GM12864 (cell line): ENCODE measurements at regions not wholly inside any gene's neighbourhood (a gene's known extent, or its start where the extent isn't known, plus 50 kb on each side); places are given as distances from the start of the nearest gene placed in this dataset.

Experiments
- DNase-seq: peaks from one replicate; pipeline ENCODE4 v3.0.0-alpha.2; 2011; ENCODE audit warnings: low read depth
- H3K4me3 ChIP-seq: 2 replicates; pipeline ENCODE4 v1.5.1; 2011; ENCODE audit warnings: mild to moderate bottlenecking, low read depth, low read length, control low read depth
- TF ChIP-seq, protein P1 (sequence below): IDR thresholded peaks from 2 replicates; pipeline ENCODE4 v1.5.1; 2011; ENCODE audit warnings: low read depth, mild to moderate bottlenecking, moderate library complexity, low read length, control low read depth, inconsistent platforms; ENCODE audit errors: missing control alignments

DNA sequence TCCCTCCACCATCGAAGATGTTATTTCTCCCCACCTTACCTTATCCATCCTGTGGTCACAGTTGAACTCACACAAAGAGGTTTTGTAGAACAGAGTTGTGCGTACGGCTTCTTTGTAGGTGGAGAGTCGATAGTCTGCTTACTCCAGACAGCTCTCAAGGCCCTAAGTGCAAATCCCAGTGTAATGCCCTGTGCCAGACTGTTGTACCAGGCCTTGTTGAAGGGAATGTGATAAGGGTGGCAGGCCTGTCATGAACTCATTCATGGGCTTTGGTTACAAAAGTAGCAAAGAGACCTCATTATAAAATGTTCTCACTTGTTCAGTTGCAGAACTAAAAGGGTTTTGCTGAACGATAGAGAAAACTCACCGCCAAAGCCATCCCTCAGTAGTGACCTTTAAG lies 288.7 kb upstream of the CADM1 start:
- TF ChIP-seq, protein P1, sequence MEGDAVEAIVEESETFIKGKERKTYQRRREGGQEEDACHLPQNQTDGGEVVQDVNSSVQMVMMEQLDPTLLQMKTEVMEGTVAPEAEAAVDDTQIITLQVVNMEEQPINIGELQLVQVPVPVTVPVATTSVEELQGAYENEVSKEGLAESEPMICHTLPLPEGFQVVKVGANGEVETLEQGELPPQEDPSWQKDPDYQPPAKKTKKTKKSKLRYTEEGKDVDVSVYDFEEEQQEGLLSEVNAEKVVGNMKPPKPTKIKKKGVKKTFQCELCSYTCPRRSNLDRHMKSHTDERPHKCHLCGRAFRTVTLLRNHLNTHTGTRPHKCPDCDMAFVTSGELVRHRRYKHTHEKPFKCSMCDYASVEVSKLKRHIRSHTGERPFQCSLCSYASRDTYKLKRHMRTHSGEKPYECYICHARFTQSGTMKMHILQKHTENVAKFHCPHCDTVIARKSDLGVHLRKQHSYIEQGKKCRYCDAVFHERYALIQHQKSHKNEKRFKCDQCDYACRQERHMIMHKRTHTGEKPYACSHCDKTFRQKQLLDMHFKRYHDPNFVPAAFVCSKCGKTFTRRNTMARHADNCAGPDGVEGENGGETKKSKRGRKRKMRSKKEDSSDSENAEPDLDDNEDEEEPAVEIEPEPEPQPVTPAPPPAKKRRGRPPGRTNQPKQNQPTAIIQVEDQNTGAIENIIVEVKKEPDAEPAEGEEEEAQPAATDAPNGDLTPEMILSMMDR = no peak
- DNase-seq = no peak
- H3K4me3 ChIP-seq = no peak overlapping the region

DNA sequence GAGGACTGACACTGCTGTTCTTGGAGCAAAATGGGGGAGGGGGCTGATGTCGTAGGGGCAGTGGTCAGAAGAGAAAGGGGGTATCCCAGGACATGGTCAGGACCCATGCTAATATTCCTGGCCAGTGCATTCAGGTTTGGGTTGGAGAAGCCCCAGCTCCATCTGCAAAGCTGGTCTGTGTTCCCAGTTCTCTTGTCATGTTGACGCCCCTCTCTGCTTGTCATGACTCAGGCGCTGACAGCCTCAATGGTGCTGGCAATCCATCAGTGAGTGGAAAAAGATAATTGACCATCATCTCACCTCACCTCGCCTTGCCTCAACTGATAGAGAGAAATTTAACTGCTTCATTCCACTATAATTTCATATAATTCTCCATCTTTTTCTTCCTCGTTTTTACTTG lies 283.1 kb upstream of the CADM1 start:
- H3K4me3 ChIP-seq = no peak overlapping the region
- TF ChIP-seq, protein P1 = no peak
- DNase-seq = no peak

DNA sequence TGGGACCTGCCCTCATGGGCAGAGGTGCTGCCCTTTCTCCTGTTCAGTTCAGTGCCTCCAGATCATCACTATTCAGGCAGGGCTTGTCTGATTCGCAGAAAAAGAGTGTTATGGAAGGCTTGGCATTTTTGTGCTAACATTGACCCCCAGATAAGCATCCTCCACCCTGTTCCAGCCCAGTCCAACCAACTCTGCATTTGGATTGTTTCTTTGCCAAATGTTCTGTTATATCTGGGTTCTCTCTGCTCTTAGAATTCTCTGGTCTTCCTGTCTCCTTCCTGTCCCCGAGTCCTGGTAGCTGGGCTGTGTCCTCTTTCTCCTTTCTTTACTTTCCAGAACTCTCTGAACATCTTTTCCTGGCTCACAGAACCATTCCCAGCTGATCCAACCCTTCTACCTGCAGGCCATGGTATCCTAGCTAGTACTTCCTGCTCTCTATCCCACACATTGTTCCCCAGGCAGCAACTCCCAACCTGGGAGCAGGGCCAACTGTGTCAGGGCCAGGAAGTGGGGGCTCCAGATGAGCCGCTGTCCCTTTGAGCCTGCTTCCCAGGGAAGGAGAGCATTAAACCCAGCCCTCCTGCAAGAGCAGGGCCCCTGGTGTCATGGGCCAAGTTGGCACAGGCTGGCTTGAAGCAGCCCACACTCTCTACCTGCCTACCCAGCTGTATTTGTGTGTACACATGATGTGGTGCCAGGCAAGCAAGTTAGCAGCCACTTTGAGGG lies 280.7 kb upstream of the CADM1 start:
- DNase-seq = no peak
- TF ChIP-seq, protein P1 = no peak
- no peak overlapping the region for H3K4me3 ChIP-seq

DNA sequence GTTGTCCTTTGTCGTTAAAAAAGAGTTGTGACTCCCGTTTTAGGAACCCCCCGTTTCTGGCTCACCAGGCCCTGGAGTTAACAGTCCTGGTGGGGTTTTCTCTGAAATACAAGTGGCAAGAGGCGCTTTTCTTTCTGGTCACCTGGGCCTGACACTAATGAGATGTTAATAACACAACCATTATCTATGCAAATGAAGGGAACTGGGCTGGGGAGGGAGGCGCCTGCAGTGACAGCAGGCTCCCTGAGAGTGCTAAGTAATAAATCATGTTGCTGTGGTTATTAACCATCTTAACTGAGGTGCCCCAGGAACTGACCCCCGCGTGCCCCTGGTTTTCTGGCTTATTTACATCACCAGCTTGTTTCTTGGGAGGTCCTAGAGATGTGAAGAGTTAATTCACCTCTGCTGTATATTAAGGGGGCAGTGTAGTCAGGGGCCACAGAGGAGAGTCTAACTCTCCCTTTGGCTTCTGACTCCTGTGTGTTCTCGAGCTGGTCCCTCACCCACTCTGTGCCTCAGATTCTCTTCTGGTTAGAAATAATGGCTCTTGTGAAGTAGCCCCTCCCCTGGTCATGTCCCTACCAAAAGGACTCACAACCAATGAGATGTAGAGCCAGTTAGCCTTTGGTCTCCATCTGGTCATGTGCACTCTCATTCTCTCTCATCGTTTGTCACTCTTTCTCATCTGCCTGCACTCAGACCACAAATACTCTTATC lies 276.6 kb upstream of the CADM1 start:
- TF ChIP-seq, protein P1 = no peak
- no peak for DNase-seq
- H3K4me3 ChIP-seq = no peak overlapping the region

DNA sequence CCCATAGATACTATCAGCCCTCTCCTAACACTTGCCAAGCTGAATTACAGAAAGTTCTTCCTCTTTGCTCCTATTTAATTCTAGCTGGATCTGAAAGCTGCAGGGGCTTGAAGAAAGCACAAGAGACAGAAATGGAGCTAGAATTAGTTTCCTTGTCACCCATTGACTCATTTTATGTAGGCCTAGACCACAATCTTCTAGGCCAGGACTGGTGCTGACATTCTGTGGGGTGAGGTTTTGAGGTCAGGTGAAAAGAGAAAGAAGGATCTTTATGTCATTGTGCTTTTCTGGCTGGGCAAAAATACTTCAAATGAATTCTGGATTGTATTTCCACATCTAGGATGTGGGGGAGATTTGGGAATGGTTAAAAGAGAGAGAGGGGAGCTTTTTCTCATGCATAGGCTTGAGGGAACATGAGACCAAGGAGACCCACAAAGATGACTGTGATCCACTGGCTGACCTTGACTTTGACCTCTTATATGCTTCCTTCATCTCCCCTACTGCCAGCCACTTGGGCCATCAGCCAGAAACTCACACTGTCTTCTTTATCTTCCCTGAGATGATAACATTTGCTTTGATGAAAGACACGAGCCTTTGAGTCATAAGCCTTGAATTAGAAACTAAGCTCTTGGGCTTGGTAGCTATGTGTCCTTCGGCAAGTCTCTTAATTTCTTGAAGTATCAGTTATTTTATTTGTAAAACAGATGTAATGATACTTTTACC lies 274.9 kb upstream of the CADM1 start:
- no peak overlapping the region for H3K4me3 ChIP-seq
- DNase-seq = no peak
- TF ChIP-seq, protein P1 = no peak

DNA sequence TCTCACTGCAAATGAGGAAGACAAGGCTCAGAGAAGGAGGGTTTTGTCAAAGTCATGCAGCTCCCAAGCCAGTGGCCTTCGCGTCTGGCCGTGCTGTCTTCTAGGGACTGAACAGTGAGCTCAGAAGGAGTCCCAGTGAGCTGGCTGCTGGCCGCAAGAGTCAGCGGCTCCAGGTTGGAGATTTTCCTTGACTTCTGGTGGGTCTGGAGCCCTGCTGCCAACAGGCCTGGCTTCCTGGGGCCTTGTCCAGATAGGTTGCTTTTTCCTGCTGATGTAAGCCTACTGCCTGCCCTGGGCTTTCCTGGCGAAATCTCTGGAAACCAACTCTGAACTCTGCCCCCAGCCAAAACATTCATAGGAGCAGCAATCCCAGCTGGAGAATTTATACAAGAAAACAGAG lies 272.7 kb upstream of the CADM1 start:
- TF ChIP-seq, protein P1 = no peak
- DNase-seq = no peak
- no peak overlapping the region for H3K4me3 ChIP-seq
